T47D (cell line): ENCODE measurements at regions not wholly inside any gene's neighbourhood (a gene's known extent, or its start where the extent isn't known, plus 50 kb on each side); places are given as distances from the start of the nearest gene placed in this dataset.
A peak's percentile ranks its signal among the peaks of the same experiment; 100 is the strongest.

Source experiments
- DNase-seq, 2 experiments: peaks; one replicate each; pipeline versions ENCODE4 v3.0.0 to v3.0.0-alpha.2; 2011 to 2012; ENCODE audit warnings: low read depth in 1 of 2, low spot score in 1 of 2
- JUND ChIP-seq: IDR thresholded peaks from 2 replicates; pipeline ENCODE4 v1.6.1; 2012; ENCODE audit warnings: low read depth
- in situ Hi-C: cut with HindIII; loops from 2 replicates; pipeline ENCODE4 v1.10.0; 2016; ENCODE audit warnings: low sequenced_read_pairs, low pct_unique_long_range_greater_than_20kb

GRCh38 chr9:77084094-77084493 is 64.6 kb downstream of the FOXB2 start:
- no peak for TF ChIP-seq JUND
- in situ Hi-C loops = no loop called here
- no peak for DNase-seq

GRCh38 chr9:77085416-77085815 is 66.0 kb downstream of the FOXB2 start:
- in situ Hi-C loops = no loop called here
- TF ChIP-seq JUND = no peak
- DNase-seq = peak in 1 of 2 experiments; percentile 2

DNA sequence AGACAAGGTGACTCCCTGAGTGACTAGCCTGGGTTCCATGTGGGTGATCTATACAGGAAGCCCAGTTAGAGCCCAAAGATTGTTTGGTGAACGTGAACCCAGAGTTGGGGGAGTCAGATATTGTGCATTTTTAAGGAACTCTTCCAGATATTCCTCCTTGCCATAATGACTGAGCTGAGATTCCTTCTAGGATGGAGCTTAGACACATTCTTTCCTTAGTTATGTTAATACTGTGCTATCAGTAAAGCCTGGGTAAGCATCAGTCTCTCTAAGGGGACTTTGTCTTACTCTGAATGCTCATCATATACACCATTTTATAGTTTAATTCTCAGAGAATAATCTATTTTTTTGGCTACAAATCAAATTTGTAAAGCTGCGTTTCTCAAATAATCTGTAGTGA is 68.1 kb downstream of the FOXB2 start:
- in situ Hi-C loops = no loop called here
- no peak for DNase-seq
- no peak for TF ChIP-seq JUND

- DNase-seq = peak in 1 of 2 experiments; percentile 4
- TF ChIP-seq JUND = no peak
- in situ Hi-C loops = no loop called here
Observed at GRCh38 chr9:77092536-77092935, 73.1 kb downstream of the FOXB2 start.

- TF ChIP-seq JUND = no peak
- in situ Hi-C loops = no loop called here
- DNase-seq = no peak
Observed at GRCh38 chr9:77094150-77094549, 74.7 kb downstream of the FOXB2 start.

- no peak for TF ChIP-seq JUND
- in situ Hi-C loops = no loop called here
- DNase-seq = no peak
Observed at GRCh38 chr9:77097335-77097734, 77.9 kb downstream of the FOXB2 start.

- TF ChIP-seq JUND = no peak
- in situ Hi-C loops = no loop called here
- DNase-seq = no peak
Observed at GRCh38 chr9:77099388-77099787, 77.9 kb upstream of the VPS13A start.

- no peak for TF ChIP-seq JUND
- in situ Hi-C loops = no loop called here
- no peak for DNase-seq
Observed at GRCh38 chr9:77111408-77111807, 65.9 kb upstream of the VPS13A start.

GRCh38 chr9:77125665-77126064 is 51.7 kb upstream of the VPS13A start:
- DNase-seq = no peak
- in situ Hi-C loops = no loop called here
- TF ChIP-seq JUND = no peak

DNA sequence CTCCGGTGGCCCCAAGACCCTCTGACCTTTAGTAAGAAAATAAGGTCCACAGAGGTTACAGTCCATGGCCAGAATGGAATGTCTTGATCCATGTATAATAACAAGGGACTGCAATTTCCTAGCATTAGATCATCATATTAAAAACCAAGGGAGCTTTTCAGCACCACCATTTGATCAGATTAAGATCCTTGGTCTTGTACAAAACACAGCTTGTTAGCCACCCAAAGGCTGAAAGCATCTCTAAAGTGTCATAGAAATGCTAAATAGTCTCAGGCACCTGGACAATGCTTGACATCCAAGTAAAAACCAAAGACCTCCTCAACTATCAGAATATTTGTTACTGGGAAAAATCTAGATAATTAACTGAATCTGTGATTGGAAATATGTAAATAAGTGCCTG is 50.3 kb upstream of the VPS13A start:
- no peak for DNase-seq
- in situ Hi-C loops = no loop called here
- no peak for TF ChIP-seq JUND
